KG1 (cell line): ENCODE measurements at regions not wholly inside any gene's neighbourhood (a gene's known extent, or its start where the extent isn't known, plus 50 kb on each side); places are given as distances from the start of the nearest gene placed in this dataset.

Experiments used
- DNase-seq: peaks from one replicate; lab custom pipeline; 2025; lab: John Stamatoyannopoulos, UW

GRCh38 chr7:52481571-52481970 is 553.9 kb upstream of the POM121L12 start:
- DNase-seq, result no peak

- DNase-seq, result no peak
These were observed 555.4 kb upstream of the POM121L12 start for GRCh38 chr7:52479990-52480389.

GRCh38 chr7:52475001-52475582 is 560.3 kb upstream of the POM121L12 start:
- no peak for DNase-seq

- no peak for DNase-seq
These were observed 561.7 kb upstream of the POM121L12 start for GRCh38 chr7:52473756-52474155.

GRCh38 chr7:52472006-52472620 is 563.3 kb upstream of the POM121L12 start:
- DNase-seq, result no peak

- no peak for DNase-seq
These were observed 570.2 kb upstream of the POM121L12 start for GRCh38 chr7:52465216-52465615.

- no peak for DNase-seq
These were observed 572.1 kb upstream of the POM121L12 start for GRCh38 chr7:52463341-52463740.

GRCh38 chr7:52462474-52462873 is 573.0 kb upstream of the POM121L12 start:
- DNase-seq, result no peak

- DNase-seq, result no peak
These were observed 579.9 kb upstream of the POM121L12 start for GRCh38 chr7:52455571-52455970.

- DNase-seq, result no peak
These were observed 584.6 kb upstream of the POM121L12 start for GRCh38 chr7:52450816-52451215.

- no peak for DNase-seq
These were observed 587.8 kb upstream of the POM121L12 start for GRCh38 chr7:52447581-52448180.

- no peak for DNase-seq
These were observed 599.2 kb upstream of the POM121L12 start for GRCh38 chr7:52436278-52436677.

- DNase-seq, result no peak
These were observed 604.2 kb upstream of the POM121L12 start for GRCh38 chr7:52431082-52431815.

- no peak for DNase-seq
These were observed 612.2 kb upstream of the POM121L12 start for GRCh38 chr7:52423251-52423650.

- DNase-seq, result no peak
These were observed 622.4 kb upstream of the POM121L12 start for GRCh38 chr7:52413051-52413450.

GRCh38 chr7:52410032-52410431 is 625.4 kb upstream of the POM121L12 start:
- no peak for DNase-seq

GRCh38 chr7:52406808-52407207 is 628.6 kb upstream of the POM121L12 start:
- no peak for DNase-seq

GRCh38 chr7:52382731-52383130 is 652.7 kb upstream of the POM121L12 start:
- no peak for DNase-seq

- no peak for DNase-seq
These were observed 665.5 kb upstream of the POM121L12 start for GRCh38 chr7:52369922-52370321.

- no peak for DNase-seq
These were observed 670.1 kb upstream of the POM121L12 start for GRCh38 chr7:52365349-52365748.

GRCh38 chr7:52362521-52362920 is 672.9 kb upstream of the POM121L12 start:
- no peak for DNase-seq

GRCh38 chr7:52360541-52360940 is 674.9 kb upstream of the POM121L12 start:
- no peak for DNase-seq

GRCh38 chr7:52355053-52355452 is 680.4 kb upstream of the POM121L12 start:
- no peak for DNase-seq
